Thymus (tissue), 11 donors: ENCODE measurements at regions not wholly inside any gene's neighbourhood (a gene's known extent, or its start where the extent isn't known, plus 50 kb on each side); places are given as distances from the start of the nearest gene placed in this dataset.
A peak's percentile ranks its signal among the peaks of the same experiment; 100 is the strongest.

Experiments
- DNase-seq, 9 donors: peaks; one replicate each; pipeline ENCODE4 v3.0.0-alpha.2; 2013; ENCODE audit warnings: low spot score in 9 of 9, low read depth in 6 of 9, missing footprints in 1 of 9
- H3K27ac ChIP-seq, 2 donors: one replicate each; pipeline ENCODE4 v1.5.1; 2013; ENCODE audit warnings: control low read depth in 1 of 2, low read depth in 1 of 2, low read length in 1 of 2, mild to moderate bottlenecking in 1 of 2, moderate library complexity in 1 of 2
- H3K27me3 ChIP-seq, 2 donors: one replicate each; pipeline ENCODE4 v1.5.1; 2013; ENCODE audit warnings: low read length in 1 of 2; ENCODE audit not compliant: control insufficient read depth in 2 of 2, insufficient read depth in 1 of 2
- H3K36me3 ChIP-seq, 2 donors: one replicate each; pipeline ENCODE4 v1.5.1; 2013; ENCODE audit warnings: low read length in 1 of 2, mild to moderate bottlenecking in 1 of 2, moderate library complexity in 1 of 2; ENCODE audit not compliant: control insufficient read depth in 2 of 2, insufficient read depth in 2 of 2
- H3K4me1 ChIP-seq, 2 donors: one replicate each; pipeline ENCODE4 v1.5.1; 2013; ENCODE audit warnings: low read length in 2 of 2; ENCODE audit not compliant: control insufficient read depth in 2 of 2, insufficient read depth in 2 of 2
- H3K4me3 ChIP-seq, 2 donors: one replicate each; pipeline ENCODE4 v1.5.1; 2013; ENCODE audit warnings: low read length in 2 of 2, control low read depth in 1 of 2, mild to moderate bottlenecking in 1 of 2
- H3K9me3 ChIP-seq, 2 donors: one replicate each; pipeline ENCODE4 v1.5.1; 2013; ENCODE audit warnings: low read length in 1 of 2, mild to moderate bottlenecking in 1 of 2; ENCODE audit not compliant: control insufficient read depth in 2 of 2, insufficient read depth in 1 of 2
- WGBS: extraction: QIAGEN DNeasy Blood & Tissue Kit; methylation state at CpG from one replicate; pipeline ENCODE4 v1.1.7; 2013; 5-methylcytosine and 5-hydroxymethylcytosine counted together
- donor health status: healthy.

DNA sequence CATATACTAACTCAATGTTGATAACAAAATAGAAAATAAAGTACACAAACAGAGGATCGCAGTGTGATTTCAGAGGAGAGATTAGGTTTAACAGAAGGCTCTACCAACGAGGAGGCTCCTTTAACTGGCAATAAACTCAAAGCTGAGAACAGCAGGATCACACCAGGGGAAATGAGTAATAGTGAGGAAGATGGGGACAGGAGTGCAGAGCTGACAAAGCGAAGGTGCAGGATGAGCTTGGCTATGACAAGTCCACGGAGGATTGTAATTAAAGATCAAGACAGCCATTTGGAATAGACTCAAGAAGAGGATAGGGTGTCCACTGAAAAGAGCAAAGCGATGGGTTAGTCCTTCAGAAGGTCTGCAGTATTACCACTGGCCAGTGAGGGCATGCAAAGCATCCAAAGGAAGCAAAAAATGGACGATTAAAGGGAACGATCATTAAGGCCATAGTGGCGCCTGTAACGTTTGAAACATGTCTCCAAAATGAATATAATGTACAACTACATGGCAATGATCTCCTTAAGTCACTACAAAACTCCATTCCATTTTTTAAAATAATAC, 85.3 kb downstream of the GRIN2B start:
- Histone ChIP-seq H3K4me3 (no peak overlapping the region), H3K27me3 (no peaks in the 10 kb centered on the region), H3K27ac (no peak overlapping the region), H3K9me3 (no peaks in the 10 kb centered on the region), H3K4me1 (no peaks in the 10 kb centered on the region), H3K36me3 (no peaks in the 10 kb centered on the region)
- no peak for DNase-seq
- WGBS: 90% methylated on average over 9 of the region's 9 CpGs

DNA sequence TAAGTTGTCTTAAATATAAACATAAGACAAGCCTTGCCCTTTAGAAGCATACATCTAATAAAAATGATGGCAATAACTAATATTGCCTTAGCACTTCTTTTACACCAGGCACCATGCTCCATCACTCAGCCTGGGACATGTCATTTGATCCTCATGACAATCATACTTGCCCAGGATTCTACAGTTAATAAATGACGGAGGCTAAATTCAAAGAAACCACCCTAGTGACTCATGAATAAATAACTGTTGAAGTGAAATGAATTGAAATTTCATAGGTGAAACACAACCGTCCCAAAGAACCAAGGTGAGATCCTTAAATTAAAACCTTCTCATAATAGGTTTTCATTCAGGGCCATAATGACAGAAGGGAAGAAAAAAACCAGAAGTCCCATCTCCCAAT, 89.5 kb downstream of the GRIN2B start:
- H3K27ac ChIP-seq: no peak overlapping the region
- 95% methylated on average over 2 of the region's 2 CpGs for WGBS
- H3K4me1 ChIP-seq: no peaks in the 10 kb centered on the region
- DNase-seq: no peak
- no peaks in the 10 kb centered on the region for H3K36me3 ChIP-seq
- no peaks in the 10 kb centered on the region for H3K9me3 ChIP-seq
- no peak overlapping the region for H3K4me3 ChIP-seq
- H3K27me3 ChIP-seq: no peaks in the 10 kb centered on the region

DNA sequence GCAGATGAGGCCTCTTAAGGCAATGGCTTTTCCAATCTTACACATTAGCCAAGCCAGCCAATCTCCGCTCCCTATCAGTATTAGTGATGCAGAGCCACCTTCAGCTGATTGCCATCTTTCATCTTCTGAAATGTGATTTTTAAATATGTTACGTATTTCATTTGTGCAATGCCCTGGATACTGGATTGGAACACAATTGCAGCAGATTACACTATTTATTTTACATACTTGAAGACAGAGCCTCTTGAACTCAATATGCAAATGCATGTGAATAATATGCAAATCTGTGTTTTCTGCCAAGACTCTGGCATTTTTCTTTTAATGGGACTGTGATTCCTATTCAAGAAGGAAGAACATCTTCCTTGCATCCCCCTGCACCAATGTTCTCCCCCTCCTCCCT, 90.5 kb downstream of the GRIN2B start:
- Histone ChIP-seq H3K36me3 (no peaks in the 10 kb centered on the region), H3K4me3 (no peak overlapping the region), H3K9me3 (no peaks in the 10 kb centered on the region), H3K27me3 (no peaks in the 10 kb centered on the region), H3K27ac (no peak overlapping the region), H3K4me1 (no peaks in the 10 kb centered on the region)
- no peak for DNase-seq
- WGBS: 75% methylated on average over 2 of the region's 2 CpGs

DNA sequence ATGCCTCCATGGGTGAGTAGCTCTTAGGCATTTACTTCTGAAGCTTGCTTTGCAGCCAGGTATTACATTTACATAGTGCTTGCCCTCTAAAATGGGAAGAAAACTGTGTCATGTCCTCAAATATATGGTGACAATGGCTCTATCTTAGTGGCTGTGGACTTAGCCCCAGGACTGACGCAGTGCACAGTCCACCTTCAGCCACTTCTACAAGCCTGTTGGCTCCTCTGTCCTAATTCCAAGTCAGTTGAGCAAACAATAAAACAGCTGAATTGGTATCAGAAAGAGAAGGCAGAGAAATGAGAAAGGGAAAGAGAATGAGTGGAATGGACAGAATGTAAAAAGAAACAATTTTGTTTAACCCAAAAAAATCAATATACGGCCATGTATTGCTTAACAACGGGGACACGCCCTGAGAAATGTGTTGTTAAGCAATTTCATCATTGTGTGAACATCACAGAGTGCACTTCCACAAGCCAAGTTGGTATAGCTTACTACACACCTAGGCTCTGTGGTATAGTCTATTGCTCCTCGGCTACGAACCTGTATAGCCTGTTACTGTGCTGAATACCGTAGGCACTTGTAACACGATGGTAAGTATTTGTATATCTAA, 93.5 kb downstream of the GRIN2B start:
- WGBS: 96% methylated on average over 8 of the region's 8 CpGs
- Histone ChIP-seq H3K4me1 (no peaks in the 10 kb centered on the region), H3K9me3 (no peaks in the 10 kb centered on the region), H3K4me3 (no peak overlapping the region), H3K36me3 (no peaks in the 10 kb centered on the region), H3K27ac (no peak overlapping the region), H3K27me3 (no peaks in the 10 kb centered on the region)
- no peak for DNase-seq

DNA sequence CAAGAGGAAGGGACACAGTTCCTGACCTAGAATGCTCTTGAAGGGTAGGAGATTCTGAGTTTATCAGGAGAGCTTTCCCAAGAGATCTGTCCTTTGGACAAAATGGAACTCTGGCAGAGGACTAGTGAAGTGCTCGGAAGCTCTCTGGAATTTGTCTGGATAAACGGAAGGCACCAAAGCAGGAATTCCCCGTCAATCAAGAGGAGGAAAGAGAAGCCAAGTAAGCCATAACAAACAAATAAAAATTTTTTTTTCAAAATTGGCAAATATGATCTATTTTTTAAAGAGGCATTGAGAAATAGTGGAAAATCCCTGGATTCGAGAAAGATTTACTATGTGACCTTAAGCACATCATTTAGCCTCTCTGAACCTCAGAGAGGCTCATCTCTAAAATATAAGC, 99.2 kb downstream of the GRIN2B start:
- DNase-seq: no peak
- Histone ChIP-seq H3K9me3 (no peaks in the 10 kb centered on the region), H3K4me1 (no peaks in the 10 kb centered on the region), H3K27ac (no peak overlapping the region), H3K27me3 (no peaks in the 10 kb centered on the region), H3K4me3 (no peak overlapping the region), H3K36me3 (no peaks in the 10 kb centered on the region)
- WGBS: 80% methylated on average over 4 of the region's 4 CpGs

DNA sequence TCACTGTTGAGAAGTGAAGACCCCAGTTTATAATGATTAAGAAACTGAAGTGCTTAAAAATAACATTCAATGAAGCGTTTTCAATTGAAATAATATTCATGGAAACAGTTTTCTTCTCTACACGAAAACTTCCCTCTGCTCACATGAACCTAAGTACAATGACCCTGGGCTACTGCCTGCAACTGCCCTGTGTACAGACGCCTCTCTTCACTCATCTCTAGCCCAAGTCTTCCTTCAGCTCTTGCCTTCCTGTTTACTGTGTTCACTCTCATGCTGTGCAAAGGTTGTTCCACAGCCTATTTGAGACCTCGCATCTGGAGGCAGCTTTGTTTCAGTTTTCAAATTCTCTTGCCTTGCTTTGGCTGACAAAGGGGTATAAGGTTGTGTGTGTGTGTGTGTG, 100.8 kb downstream of the GRIN2B start:
- Histone ChIP-seq H3K4me1 (no peaks in the 10 kb centered on the region), H3K9me3 (no peaks in the 10 kb centered on the region), H3K27me3 (no peaks in the 10 kb centered on the region), H3K27ac (no peak overlapping the region), H3K4me3 (no peak overlapping the region), H3K36me3 (no peaks in the 10 kb centered on the region)
- WGBS: 79% methylated on average over 4 of the region's 4 CpGs
- no peak for DNase-seq

DNA sequence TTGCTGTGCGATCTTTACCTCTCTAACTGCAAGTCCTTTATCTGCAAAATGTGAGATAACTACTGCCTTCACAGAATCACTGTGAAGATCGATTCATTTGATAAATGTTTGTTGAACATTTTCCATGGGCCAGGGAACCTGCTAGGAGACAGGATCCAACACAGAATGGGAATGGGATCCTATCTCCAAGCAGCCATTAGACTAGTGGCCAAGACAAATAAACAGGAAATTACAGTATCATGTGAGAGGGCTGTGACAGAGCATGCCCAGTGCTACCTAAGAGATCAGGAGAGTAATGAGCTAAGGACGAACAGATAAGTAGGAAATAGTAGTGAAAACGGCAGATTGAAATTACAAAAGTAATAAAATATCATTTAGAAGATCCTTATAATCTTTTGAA, 105.7 kb downstream of the GRIN2B start:
- H3K27ac ChIP-seq: no peak overlapping the region
- WGBS: 91% methylated on average over 4 of the region's 4 CpGs
- DNase-seq: no peak

DNA sequence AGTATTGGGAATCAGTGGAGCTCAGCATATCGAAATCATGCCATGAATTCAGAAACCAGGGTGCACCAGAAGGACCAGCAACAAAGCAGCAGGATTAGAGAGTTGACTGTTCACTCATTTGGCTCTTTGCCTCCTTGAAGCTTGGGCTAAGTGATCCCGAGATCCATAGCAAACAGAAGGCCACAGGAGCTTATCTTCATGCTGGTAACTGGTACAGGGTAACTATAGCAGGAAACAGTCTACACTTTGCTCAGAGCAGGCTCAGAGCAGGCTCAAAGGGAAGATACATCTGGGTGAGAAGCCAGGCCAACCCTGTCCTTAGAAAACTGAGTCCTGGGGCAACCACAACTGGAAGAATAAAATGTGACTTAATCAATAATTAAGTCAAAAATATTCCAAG, 111.1 kb downstream of the GRIN2B start:
- no peaks in the 10 kb centered on the region for H3K27me3 ChIP-seq
- H3K4me3 ChIP-seq: no peak overlapping the region
- WGBS: 78% methylated on average over 2 of the region's 2 CpGs
- no peak overlapping the region for H3K27ac ChIP-seq
- H3K36me3 ChIP-seq: no peaks in the 10 kb centered on the region
- DNase-seq: no peak
- no peaks in the 10 kb centered on the region for H3K4me1 ChIP-seq
- no peaks in the 10 kb centered on the region for H3K9me3 ChIP-seq

More for the DNA sequence above, 105.7 kb downstream of the GRIN2B start:
- Histone ChIP-seq H3K27me3 (no peaks in the 10 kb centered on the region), H3K36me3 (no peaks in the 10 kb centered on the region), H3K4me1 (no peaks in the 10 kb centered on the region), H3K4me3 (no peak overlapping the region), H3K9me3 (no peaks in the 10 kb centered on the region)

DNA sequence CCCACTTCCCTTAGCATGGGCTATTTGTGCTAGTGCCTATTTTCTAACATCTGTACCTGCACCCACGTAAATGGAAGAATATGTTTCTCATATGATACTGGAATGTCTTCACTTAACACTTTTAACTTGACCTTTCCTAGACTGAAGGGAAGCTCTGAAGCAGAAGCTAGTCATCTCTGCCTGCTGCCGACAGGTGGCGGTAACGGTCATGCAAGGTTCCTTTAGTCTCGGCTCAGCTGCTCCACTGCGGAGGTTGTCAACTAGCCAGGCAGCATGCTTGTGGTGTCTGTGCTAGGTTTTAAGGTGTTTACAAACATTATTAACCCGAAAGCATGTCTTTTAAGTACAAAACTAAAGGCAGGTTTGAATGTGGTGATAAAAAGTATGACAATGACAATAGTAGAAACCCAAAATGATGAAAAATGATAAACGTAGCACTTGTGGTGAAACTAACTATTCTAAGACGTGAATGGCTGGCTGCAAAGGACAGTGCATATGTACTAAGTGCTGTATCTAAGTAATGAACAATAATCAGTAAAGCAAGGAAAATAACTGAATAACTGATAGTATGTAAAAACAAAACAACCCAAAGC, 117.2 kb downstream of the GRIN2B start:
- no peak overlapping the region for H3K4me3 ChIP-seq
- DNase-seq: peak; percentile 8 to 63 (median 30)
- H3K27ac ChIP-seq: no peak overlapping the region
- no peaks in the 10 kb centered on the region for H3K9me3 ChIP-seq
- no peaks in the 10 kb centered on the region for H3K4me1 ChIP-seq
- no peaks in the 10 kb centered on the region for H3K36me3 ChIP-seq
- WGBS: 21% methylated on average over 9 of the region's 9 CpGs
- H3K27me3 ChIP-seq: no peaks in the 10 kb centered on the region
